GM18867 (cell line): ENCODE measurements at regions not wholly inside any gene's neighbourhood (a gene's known extent, or its start where the extent isn't known, plus 50 kb on each side); places are given as distances from the start of the nearest gene placed in this dataset.

Experiments used
- ATAC-seq: cut with Tn5 transposase; IDR thresholded peaks from one replicate; pipeline ENCODE4 v1.9.1; 2021; ENCODE audit warnings: mild to moderate bottlenecking, moderate library complexity; ENCODE audit not compliant: unreplicated experiment

DNA sequence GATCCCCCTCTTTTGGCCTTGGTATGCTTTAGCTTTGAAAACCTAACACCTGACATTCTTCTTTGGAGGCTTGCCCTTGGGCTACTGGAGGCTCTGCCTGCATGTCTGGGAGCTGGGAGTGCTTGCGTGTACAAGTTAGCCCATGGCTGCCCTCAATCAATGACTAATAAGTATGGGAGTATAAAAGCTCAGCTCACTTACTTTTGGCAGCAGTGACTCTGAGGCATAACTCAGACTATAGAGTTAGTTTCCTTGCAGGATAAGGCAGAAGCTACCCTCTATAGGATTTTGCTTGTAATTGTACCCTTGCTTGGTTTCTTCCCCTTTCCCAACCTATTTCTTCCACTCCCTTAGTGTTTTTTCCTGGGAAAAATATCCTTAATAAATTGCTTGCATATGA lies 247.9 kb downstream of the PPP1R2C start:
- no peak for ATAC-seq

DNA sequence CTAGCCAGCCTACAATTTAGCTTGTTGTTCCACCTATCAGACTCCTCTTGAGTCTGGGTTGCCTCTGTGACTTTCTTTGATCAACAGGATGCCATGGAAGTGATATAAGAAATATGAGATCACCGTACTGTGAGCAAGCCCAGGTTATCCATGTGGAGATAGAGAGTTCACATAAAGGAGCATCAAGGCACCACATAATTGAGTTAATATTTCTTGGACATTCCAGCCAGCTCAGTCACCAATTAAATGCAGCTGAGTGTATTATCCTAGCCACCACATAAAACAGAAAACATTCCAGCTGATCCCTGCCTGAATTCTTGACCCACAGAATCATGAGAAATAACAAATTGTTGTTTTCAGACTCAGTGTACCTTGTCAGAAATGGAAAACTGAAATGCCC lies 253.6 kb downstream of the PPP1R2C start:
- ATAC-seq, result no peak

DNA sequence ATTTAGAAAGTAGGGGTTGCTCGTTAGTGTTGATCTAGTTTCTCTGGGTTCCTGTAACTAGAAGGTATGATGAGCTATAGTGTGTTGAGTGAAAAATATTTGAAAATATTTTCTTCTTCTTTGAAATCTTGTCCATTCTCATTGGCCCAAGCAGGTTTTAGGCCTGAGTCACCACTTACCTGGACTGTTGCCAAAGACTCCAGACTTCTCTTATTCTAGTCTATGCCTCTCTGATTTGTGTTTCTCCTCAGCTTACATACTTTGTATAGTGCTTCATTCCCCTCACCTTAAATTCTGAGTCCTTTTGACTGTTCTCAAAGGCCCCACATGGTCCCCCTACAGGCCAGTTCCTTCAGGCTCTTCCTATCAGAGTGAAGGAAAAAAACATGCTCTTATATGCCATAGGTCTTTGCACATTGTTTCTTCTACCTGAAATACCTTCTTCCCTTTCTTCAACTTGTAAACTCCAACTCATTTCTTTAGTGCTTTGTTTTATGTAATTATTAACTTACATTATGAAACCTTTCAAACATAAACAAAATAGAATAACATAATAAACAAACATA lies 258.2 kb downstream of the PPP1R2C start:
- no peak for ATAC-seq

DNA sequence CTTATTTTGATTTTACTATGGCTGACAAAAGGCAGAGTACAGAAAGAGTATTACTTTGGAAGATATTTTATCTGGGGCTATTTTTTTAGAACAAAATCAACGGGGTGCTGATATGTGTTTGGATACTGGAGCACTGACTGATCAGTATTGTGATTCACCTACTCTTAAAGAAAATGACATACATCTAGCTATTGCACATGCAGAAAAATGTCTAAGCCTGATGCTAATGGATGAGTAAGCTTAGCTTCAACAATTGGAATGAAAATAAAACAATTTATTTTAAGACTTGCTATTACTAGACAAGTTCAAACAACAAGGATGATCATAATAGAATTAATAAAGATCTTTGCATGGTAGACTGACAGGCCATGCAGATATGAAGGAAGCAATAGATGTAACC lies 262.0 kb downstream of the PPP1R2C start:
- no peak for ATAC-seq

DNA sequence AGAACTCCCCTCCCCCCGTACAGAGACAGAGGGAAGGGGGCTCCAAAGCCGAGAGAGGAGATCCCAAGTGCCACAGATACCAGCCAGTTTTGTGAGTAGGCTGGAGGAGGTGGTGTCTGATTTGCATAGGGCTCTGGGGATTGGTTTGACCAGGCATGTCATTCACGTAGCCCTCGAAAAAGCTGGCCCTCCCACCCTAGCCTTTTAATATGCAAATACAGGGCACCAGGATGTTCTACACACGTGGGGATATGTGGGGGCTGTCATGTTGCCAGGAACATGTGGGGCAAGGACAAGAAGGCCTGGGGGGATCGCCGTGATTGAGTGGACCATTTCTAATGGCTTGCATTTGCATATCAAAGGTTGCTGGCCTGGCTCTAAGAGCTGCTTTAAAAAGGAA lies 272.9 kb downstream of the PPP1R2C start:
- no peak for ATAC-seq

DNA sequence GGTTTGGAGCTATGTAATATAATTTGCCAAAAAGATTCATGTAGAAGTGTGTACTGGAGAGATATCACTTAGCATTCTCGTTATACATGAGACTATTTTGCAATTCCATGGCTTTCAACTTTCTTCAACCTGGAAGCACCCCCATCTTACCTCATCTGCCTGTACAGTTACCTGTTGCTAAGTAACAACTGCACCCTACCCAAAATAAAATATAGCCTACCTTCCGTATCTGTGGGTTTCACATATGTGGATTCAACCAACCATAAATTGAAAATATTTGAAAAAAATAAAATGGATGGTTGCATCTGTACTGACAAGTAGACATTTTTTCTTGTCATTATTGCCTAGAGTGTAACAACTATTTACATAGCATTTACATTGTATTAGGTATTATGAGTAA lies 278.3 kb downstream of the PPP1R2C start:
- no peak for ATAC-seq

DNA sequence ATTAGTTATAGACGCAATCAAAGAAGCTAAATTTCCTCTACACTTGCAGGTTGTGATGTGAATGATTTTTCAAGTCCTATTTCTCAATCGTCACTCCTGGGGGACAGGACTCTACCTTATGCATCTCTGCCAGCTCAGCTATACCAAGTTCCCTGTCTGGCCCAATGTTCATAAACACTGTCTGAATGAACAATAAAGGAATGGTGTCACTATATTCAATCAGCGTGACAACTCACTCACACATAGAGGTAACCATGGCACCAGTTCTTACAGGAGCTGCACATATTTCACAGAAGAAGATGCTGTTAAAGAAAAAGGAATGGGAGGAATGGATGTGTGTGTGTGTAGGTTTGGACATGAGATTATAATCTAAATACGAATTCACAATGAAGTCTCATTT lies 280.6 kb downstream of the PPP1R2C start:
- ATAC-seq, result no peak

DNA sequence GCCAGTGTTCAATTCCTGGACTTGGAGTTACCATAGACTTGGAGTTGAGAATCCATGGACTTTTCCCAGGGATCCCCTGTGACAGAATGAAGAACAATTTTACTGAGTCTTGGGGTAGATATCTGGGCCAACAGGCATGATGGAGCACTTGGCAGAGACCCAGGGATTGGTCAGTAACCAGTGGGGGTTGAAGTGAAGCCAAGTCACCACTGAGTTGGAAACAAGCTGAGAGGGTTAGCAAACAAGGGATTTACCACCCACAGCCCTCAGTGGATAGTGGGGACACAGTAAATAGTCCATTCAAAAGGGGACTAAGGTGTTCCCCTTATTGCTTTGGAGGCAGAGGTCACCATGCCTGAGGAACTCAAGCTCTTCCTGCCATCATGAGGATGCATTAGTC lies 281.7 kb downstream of the PPP1R2C start:
- ATAC-seq, result no peak

DNA sequence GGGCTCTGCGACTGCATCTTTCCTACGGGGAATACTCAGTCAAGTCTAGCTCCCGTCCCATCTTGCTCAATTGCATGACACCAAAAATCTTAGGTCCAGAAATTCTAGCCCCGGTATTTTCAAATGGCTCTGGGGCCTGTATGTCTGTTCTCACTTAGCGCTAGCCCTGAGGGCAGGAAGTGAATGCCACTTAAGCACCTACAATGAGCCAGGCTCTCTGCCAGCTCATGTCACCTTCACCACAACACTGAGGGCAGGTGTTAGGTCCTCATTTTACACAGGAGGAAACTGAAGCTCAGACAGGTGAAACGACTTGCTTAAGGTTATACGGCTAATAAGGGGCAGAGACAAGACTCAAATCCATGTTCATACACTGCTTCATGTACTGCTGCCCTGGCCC lies 282.8 kb downstream of the PPP1R2C start:
- ATAC-seq, result no peak

DNA sequence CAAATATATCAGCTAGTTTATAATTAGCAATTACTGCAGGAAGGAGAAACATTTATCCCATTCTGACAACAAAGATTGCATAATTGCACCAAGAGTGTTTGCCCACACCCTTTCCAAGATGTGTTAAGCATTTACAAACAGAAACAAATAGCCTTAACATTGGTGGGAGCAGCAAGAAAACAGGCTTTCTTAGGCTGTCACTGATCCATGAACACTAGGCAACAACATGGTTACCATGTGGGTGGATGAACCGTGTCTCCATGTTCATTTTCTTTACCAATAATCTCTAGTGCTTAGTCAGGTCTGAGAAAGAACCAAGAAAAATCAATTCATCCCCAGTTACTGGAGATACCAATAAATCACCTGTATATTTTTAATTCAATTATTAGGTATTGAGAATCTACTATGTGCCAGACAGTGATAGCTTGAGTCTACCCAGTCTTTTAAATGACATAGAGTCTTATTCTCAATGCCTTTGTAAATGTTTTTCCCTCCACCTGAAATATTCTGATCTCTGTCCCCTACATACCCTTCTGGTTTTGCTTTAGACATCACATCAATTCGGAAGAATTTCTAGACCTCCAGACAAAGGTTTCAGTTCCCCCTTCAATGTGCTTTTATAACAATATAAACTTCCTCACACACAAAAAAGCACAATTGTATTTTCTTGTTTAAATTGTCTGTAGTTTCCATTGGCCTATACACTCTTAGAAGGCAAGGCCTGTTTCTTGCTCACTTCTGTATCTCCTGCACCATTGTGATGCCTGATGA lies 286.6 kb downstream of the PPP1R2C start:
- no peak for ATAC-seq

DNA sequence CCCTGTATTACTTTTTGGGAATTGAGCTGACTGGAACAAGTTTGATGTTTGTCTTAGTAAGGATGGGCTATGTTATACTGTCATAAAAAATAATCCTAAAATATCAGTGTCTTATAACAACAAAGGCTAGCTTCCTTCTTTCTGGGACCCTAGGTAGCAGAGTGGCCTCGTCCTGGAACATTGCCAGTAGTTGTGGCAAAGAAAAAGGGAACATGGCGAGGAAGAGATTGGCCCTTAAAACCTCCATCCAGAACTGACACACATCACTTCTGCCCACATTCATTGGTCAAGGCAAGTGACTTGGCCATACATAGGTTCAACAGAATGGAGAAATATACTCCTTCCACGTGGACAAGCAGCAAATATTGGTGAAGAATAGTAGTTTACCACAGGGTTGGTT lies 287.9 kb downstream of the PPP1R2C start:
- ATAC-seq, result no peak

DNA sequence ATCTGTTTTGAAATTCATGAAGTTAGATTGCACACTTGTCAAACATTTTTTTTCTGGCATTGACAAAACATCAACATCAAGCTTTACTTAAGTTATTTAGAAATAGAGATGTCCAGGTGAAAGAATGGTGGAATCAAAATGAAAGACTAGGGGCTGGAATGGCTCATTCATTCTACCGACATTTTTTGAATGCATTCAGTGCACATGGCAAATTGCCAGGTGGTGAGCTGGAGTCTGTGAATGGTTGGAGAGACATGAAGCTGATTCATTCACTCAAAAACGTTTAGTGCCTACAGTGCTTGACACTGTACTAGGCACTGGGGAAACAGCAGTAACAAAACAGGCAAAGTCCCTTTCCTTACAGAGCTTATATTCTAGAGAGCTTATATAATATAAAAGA lies 292.4 kb downstream of the PPP1R2C start:
- no peak for ATAC-seq

DNA sequence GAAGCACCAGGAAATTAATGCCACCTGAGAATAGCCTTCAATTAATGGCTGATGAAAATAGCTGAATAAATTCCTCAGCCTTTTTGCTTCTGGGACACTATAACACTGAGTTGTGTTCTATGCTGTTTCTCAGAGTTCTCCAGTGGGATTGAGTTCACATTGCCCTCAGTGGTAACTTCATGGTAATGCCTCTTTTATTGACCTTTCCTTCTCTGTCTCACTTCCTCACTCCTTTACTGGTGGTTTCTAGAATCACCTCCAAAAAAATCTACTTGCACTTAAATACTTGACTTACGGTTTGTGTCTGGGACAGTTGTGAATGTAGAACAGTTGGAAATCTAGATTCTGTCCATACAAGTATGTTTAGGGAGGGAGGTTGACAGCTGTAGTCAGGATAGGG lies 293.7 kb downstream of the PPP1R2C start:
- ATAC-seq, result no peak

DNA sequence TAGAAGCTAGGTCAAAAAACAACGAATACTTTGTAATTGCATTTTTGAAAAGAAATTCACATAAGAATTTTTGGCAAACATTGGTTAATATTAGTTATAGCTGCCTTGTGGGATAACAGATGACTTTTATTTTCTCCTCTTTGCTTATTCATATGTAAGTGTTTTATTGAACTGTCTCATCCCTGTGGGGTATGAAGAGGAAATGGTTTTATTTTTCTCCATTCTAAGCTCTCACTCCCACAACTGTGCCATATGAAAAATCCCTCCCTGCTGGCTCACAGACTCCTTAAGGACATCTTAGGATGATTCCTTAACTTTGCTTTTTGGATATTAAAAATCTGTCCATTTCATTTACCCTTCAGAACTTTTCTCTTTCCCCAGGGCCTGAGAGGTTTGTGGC lies 300.6 kb downstream of the PPP1R2C start:
- no peak for ATAC-seq

DNA sequence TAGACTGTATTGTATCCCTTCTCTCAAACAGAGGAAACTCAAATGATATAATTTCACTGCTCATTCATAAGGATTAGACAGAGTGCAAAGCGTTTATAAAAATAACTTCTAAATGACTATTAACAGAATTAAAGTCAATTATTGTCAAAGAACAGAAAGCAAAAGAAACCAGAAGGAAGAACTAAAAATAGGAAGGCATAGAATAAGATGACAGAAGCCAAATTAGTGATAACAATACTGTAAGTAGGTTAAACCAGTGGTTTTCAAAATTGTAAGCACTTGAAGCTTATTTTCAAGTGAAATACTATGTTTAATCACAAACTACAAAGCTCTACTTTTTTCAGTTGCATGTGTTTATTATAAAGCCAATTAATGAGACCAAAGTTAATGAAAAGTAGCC lies 305.2 kb downstream of the PPP1R2C start:
- no peak for ATAC-seq

DNA sequence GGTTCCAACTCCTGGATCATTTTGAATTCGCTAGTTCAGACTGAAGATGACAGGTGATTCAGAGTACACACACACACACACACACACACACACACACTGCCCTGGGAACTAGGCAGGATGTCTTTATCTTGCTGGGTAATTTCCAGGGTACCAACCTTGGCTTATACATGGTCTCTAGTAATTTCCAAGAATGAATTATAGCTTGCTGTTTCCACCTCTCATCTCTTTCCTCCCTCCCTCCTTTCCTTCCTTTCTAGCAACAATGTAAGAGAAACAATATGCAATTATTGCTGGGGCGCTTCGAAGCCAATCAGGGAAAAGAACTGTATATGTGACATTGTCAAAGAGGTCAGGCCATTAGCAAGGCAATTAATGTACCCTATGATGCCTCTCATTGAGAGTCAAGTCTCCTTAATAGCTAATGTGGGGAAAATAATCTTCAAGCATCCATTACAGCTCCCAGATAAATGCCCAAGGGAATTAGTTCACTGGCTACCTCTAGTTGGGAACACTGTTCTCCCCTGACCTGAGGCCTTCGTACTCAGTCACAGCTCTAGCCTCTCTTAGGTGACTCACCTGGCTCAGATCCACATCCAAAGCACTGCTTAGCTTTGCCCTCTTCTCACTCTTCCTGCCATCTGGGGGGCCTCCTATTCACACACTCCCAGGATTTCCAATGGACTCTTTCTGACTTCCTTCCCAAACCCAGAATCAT lies 311.5 kb downstream of the PPP1R2C start:
- no peak for ATAC-seq

DNA sequence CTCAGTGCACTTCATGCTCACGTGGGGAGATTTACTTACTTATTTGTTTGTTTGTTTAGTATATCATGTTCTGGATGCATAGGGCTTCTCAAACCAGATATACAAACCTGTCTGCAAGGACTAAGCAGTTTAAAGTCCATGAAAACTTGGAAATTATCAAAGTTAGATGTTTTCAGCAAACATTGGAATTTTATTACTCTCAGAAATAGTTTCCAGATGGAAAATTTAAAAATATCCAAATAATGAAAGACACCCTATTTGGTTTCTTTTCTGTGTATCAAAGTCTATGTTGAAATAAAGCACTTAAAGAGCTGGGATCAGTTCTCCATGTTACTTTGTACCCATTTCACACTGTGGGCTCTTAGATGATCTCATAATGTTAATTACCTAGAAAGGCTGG lies 312.1 kb downstream of the PPP1R2C start:
- no peak for ATAC-seq

DNA sequence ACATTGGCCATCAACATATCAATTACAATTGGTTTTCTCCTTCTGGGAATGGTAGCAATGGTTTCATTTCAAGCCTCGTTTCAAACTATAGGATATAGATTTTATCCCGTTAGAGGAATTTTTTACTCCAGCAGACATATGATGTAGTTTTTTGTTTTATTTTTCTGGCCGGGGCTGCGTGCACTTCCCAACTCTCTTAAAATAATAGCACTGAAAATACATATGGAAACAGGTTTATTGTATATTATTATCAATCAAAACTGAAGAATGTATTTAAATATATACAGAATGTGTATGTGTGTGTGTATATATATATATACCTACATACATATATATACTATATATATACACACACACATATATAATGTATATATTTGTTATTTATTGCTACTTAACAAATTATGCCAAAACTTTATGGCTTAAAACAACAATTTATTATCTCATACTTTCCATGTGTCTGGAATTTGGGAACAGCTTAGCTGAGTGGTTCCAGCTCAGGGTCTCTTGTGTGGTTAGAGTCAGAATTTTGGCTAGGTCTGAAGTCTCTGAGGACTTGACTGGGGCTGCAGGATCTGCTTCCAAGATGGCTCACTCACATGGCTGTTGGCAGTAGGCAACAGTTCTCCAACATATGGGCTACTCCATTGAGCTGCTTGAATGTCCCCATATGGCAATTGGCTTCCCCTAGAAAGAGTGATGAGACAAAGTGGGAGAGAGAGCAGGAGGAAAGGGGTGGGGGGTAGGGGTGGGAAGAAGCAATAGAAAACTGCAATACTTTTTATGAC lies 314.1 kb downstream of the PPP1R2C start:
- ATAC-seq, result no peak

DNA sequence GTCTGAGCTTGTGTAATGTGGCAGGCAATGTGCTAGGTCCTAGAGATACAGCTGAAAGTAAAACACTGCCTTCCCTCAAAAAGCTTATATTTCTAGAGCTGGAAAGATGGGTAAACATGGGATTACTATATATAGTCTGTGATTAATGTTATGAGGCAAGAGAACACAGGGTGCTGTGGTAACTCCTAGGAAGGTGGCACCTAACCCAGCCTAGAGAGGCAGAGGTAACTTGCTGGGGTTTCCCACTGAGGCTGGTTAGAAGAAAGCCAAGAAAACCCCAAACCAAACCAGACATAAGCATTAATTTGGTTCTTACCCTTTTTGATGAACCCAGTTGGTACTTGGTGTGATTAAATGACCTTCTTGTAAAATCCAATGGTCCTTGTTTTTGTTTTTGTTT lies 315.0 kb downstream of the PPP1R2C start:
- ATAC-seq, result no peak

DNA sequence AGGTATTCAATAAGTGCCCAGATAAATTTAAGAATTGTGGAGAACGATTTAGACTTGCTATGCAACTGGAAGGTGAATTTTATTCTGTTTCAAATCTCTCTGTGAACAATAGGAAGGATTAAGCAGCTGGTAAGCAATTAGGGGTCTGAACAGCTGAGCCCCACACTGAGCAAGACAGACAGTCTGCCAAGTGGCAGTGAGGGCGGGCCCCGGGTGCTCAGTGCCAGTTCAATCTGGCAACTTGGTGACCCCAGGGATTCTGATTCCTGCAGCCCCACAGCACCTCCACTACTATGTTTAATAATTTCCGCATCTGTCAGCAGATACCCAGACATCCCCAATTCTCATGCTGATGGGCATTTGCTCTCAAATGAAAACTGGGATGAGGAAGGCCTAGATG lies 317.3 kb downstream of the PPP1R2C start:
- no peak for ATAC-seq

DNA sequence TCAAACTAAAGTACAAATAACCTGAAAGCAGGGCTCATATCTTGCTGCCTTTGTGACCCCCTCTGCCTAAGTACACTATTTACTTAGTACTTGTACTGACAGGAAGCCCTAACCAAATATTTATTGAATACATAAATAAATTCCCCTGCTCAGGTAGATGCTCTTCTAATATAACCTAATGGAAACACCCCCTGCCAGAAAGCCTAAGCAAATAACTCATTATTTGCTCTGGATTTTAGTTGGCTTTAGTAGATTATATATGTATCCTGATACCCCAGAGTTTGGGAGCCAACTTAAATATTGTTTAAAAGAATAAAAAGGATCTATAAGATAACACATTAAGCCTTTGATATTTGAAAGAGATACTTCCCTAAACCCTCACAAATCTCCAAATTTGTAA lies 318.2 kb downstream of the PPP1R2C start:
- no peak for ATAC-seq
